ENCODE measurements at regions not wholly inside any gene's neighbourhood (a gene's known extent, or its start where the extent isn't known, plus 50 kb on each side); places are given as distances from the start of the nearest gene placed in this dataset.

DNA sequence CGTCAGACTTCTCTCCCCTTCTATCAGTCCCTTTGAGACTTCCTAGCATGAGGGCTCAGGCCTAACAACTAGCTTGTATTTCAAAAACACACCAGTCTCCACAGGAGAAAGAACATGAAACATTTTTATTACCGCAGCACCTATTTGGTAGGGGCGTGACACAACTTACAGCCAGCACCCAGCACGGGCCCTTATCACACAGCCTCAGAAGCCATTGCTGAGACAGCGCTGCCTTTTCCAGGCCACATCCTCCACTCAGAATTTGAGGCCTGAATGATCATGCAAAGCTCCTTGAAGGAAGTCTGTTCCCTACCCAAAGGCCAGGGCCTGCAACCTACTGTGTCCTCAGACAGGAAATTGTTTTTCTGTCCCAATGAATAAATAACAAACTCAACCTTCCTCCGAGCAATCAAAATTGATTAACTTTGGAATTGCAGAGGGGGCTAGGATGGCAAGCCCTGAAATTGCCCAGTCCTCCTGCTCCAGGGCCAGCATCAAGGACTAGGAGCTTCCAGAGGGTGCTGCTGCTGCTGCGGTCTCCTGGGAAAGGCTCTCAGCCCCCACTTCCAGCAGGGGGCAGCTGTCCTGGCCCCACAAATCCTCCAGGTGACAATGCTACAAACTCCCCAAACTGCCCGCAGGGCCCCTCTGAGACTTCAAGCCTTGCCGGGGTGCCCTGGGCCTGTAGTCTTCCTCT is 94.3 kb upstream of the GALNT2 start:
- TF ChIP-seq, protein P1, sequence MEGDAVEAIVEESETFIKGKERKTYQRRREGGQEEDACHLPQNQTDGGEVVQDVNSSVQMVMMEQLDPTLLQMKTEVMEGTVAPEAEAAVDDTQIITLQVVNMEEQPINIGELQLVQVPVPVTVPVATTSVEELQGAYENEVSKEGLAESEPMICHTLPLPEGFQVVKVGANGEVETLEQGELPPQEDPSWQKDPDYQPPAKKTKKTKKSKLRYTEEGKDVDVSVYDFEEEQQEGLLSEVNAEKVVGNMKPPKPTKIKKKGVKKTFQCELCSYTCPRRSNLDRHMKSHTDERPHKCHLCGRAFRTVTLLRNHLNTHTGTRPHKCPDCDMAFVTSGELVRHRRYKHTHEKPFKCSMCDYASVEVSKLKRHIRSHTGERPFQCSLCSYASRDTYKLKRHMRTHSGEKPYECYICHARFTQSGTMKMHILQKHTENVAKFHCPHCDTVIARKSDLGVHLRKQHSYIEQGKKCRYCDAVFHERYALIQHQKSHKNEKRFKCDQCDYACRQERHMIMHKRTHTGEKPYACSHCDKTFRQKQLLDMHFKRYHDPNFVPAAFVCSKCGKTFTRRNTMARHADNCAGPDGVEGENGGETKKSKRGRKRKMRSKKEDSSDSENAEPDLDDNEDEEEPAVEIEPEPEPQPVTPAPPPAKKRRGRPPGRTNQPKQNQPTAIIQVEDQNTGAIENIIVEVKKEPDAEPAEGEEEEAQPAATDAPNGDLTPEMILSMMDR (conservative IDR thresholded peaks at IDR 0.05), result no peak
- H3K27ac ChIP-seq, result no peak overlapping the region

DNA sequence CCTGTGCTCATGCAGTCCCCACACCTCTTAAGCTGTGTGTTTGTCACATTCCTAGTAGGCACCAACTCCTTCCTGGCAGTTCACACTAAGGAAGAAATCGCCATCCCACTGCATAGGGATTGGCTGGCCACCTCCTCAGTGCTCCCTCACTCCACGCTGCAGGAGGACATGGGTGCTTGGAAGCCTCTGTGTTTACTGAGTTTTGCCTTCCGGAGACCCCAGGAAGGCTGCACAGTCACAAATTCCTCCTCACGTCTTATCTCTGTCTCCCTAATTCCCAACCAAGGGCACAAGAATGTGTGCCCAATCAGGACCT is 93.8 kb upstream of the GALNT2 start:
- TF ChIP-seq, protein P1 (conservative IDR thresholded peaks at IDR 0.05), result no peak
- H3K27ac ChIP-seq, result no peak overlapping the region

DNA sequence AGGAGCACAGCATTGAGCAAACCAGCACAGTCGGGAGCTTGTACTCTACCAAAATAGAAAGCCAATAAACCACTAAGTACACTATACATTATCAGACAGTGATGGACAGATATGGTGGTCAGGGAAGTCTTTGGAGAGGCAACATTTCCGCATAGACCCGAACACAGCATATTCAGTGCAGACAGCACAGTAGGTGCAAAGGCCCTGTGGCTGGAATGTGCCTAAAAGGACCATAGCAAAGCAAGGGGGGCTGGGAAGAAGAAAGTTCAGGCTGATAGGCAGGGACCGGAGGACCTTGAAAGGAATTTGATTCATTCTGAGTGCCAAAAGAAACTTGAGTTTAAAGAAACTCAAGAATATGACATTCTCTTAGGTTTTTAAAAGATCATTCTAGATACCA is 92.0 kb upstream of the GALNT2 start:
- H3K27ac ChIP-seq, result no peak overlapping the region
- TF ChIP-seq, protein P1 (conservative IDR thresholded peaks at IDR 0.05), result no peak

DNA sequence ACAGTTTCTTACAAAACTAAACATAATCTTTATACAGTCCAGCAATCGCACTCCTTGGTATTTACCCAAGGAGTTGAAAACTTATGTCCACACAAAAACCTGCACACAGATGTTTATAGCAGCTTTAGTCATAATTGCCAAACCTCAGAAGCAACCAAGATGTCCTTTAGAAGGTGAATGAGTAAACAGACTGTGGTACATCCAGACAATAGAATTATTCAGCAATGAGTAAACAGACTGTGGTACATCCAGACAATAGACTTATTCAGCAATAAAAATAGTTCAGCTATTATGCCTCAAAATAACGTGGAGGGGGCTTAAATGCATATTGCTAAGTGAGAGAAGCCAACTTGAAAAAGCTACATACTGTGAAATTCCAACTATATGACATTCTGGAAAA is 87.0 kb upstream of the GALNT2 start:
- H3K27ac ChIP-seq, result peak overlapping the region; percentile 28; the same call in 1 of the 2 replicates
- TF ChIP-seq, protein P1 (conservative IDR thresholded peaks at IDR 0.05), result no peak

DNA sequence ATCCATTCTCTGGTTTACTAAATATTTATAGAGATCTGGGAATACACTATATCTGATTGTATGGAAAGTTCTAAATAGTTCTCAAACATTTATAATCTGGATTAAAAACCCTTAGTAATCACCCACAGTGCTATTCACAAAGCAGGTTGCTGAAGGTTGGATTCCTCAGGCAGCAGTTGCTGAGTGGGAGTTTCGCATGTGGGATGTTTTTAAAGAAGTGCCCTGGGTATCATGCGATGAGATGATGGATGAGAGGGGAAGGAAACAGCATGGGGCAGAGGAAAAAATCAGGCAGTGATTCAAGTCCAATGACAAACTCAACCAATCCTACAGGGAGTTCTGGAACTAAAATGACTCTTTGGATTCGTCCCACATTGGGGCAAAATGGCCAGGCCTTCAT is 85.3 kb upstream of the GALNT2 start:
- no peak overlapping the region for H3K27ac ChIP-seq
- TF ChIP-seq, protein P1 (conservative IDR thresholded peaks at IDR 0.05), result no peak

DNA sequence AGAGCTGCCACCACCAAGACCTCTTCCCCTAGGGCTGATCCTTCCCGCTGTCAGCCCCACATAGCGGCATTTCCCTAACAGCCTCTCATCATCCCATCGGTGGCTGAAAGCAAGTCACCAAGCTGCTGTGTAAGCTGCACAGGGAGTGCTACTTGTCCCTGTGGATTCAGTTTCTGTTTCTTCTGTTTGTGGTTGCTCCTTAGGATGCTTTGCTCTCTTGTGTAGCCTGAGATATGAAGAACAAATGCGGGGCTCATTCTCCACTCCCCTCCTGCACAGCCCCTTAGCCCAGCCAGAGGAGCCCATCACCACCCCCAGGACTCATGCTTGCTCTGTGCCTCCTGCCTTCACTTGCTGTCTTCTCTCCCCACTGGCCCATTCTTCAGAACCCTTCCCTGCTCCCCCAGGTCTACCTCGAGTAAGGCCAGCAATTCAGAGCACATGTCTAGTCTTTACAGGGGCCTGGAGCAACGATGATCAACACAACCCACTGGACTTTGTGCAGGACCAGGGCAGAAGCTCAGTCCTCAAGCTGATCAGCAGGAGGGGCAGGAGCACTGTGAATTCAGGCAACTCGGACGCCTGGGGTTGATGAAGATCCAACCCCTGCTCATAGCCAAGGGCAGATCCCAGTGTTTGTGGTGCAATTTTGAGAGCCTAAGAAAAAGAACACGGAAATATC is 82.6 kb upstream of the GALNT2 start:
- no peak overlapping the region for H3K27ac ChIP-seq
- TF ChIP-seq, protein P1 (conservative IDR thresholded peaks at IDR 0.05), result no peak

DNA sequence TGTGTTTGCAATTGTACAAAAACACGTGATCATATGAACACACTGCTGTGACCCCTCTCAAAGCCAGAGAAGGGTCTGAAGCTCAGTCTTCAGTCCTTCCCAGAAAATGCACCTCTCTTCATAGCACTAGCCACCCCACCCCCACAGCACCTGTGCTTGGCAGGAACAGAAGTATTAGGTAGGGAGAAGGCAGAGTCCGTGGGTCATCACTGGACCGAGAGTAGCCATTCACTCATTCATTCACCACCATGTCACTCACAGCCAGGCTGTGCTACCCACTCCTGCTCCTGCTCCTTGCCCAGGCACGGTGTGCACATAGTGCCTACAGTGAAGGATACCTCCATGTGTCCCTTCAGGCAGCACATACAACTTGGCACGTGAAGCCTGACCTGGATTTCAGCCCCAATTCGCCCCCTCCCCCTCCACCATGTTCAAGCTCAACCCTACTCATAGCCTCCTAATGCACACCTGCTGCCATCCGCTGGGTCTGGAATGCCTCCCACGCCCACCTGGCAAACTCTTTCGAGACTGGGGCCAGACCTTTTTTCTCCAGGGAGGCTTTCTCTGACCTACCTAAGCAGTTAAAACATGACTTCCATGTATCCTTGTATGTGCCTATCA is 81.9 kb upstream of the GALNT2 start:
- TF ChIP-seq, protein P1 (conservative IDR thresholded peaks at IDR 0.05), result no peak
- H3K27ac ChIP-seq, result no peak overlapping the region

All from VCaP (cell line).